ENCODE measurements at regions not wholly inside any gene's neighbourhood (a gene's known extent, or its start where the extent isn't known, plus 50 kb on each side); places are given as distances from the start of the nearest gene placed in this dataset.

DNA sequence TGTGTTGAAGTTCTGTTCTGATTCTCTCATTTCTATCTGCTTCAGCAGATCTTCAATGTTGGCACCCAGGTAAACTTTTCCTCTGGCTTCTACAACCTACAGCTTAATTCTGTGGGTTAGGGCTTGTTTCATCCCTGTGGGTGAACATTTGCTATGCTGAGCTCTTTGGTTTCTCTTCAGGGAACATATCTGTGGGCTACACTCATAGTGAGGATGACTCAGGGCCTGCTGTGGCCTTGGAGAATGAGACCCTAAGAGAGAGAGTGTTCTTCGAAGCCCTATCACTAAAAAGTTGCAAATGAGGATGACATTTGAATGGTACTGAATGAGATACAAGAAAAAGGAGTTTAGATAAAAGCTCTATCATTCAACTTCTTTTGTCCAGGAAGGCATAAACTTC, 346.2 kb upstream of the CBLB start:
- no peak overlapping the region for H3K4me3 ChIP-seq (replicated peaks; ENCODE audit: insufficient read depth, low read length)
- H3K27ac ChIP-seq (replicated peaks) = no peak overlapping the region
- DNase-seq (ENCODE audit: low read depth in 1 of 2, low spot score in 1 of 2) = no peak
- TF ChIP-seq, protein P1, sequence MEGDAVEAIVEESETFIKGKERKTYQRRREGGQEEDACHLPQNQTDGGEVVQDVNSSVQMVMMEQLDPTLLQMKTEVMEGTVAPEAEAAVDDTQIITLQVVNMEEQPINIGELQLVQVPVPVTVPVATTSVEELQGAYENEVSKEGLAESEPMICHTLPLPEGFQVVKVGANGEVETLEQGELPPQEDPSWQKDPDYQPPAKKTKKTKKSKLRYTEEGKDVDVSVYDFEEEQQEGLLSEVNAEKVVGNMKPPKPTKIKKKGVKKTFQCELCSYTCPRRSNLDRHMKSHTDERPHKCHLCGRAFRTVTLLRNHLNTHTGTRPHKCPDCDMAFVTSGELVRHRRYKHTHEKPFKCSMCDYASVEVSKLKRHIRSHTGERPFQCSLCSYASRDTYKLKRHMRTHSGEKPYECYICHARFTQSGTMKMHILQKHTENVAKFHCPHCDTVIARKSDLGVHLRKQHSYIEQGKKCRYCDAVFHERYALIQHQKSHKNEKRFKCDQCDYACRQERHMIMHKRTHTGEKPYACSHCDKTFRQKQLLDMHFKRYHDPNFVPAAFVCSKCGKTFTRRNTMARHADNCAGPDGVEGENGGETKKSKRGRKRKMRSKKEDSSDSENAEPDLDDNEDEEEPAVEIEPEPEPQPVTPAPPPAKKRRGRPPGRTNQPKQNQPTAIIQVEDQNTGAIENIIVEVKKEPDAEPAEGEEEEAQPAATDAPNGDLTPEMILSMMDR (IDR thresholded peaks at IDR 0.05; ENCODE audit: insufficient read depth, low read length) = no peak
- TF ChIP-seq POLR2AphosphoS5 (IDR thresholded peaks at IDR 0.05; ENCODE audit: low read depth) = no peak
- no peaks in the 10 kb centered on the region for H3K27me3 ChIP-seq (ENCODE audit: insufficient read depth, poor library complexity, severe bottlenecking)

DNA sequence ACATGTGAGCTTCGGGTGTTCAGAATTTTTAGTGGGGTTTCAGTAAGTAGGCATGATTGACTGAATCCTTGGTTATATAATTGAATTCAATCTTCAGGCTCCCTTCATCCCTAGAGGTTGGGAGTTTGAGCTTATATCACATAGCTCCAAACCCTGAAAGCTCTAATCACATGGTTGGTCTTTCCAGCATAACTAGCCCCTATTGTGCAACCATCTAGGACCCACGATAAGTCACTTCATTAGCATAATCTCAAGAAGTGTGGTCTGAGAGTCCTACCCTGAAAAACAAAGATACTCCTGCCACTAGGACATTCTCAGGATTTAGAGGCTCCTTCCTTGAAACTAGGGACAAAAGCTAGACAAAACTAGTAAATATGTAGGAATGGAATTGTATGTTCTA, 348.9 kb upstream of the CBLB start:
- DNase-seq (ENCODE audit: low read depth in 1 of 2, low spot score in 1 of 2) = no peak
- Histone ChIP-seq H3K4me3 (replicated peaks; ENCODE audit: insufficient read depth, low read length) (no peak overlapping the region), H3K27ac (replicated peaks) (no peak overlapping the region), H3K27me3 (ENCODE audit: insufficient read depth, poor library complexity, severe bottlenecking) (no peaks in the 10 kb centered on the region)
- no peak for TF ChIP-seq SPI1 (IDR thresholded peaks at IDR 0.05; ENCODE audit: borderline replicate concordance, low read depth)
- TF ChIP-seq, protein P2, sequence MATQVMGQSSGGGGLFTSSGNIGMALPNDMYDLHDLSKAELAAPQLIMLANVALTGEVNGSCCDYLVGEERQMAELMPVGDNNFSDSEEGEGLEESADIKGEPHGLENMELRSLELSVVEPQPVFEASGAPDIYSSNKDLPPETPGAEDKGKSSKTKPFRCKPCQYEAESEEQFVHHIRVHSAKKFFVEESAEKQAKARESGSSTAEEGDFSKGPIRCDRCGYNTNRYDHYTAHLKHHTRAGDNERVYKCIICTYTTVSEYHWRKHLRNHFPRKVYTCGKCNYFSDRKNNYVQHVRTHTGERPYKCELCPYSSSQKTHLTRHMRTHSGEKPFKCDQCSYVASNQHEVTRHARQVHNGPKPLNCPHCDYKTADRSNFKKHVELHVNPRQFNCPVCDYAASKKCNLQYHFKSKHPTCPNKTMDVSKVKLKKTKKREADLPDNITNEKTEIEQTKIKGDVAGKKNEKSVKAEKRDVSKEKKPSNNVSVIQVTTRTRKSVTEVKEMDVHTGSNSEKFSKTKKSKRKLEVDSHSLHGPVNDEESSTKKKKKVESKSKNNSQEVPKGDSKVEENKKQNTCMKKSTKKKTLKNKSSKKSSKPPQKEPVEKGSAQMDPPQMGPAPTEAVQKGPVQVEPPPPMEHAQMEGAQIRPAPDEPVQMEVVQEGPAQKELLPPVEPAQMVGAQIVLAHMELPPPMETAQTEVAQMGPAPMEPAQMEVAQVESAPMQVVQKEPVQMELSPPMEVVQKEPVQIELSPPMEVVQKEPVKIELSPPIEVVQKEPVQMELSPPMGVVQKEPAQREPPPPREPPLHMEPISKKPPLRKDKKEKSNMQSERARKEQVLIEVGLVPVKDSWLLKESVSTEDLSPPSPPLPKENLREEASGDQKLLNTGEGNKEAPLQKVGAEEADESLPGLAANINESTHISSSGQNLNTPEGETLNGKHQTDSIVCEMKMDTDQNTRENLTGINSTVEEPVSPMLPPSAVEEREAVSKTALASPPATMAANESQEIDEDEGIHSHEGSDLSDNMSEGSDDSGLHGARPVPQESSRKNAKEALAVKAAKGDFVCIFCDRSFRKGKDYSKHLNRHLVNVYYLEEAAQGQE (IDR thresholded peaks at IDR 0.05; ENCODE audit: insufficient replicate concordance, low read depth) = no peak
- TF ChIP-seq GABPA (IDR thresholded peaks at IDR 0.05; ENCODE audit: low read depth) = no peak
- TF ChIP-seq, protein P1 (IDR thresholded peaks at IDR 0.05; ENCODE audit: insufficient read depth, low read length) = no peak
- TF ChIP-seq POLR2AphosphoS5 (IDR thresholded peaks at IDR 0.05; ENCODE audit: low read depth) = no peak

DNA sequence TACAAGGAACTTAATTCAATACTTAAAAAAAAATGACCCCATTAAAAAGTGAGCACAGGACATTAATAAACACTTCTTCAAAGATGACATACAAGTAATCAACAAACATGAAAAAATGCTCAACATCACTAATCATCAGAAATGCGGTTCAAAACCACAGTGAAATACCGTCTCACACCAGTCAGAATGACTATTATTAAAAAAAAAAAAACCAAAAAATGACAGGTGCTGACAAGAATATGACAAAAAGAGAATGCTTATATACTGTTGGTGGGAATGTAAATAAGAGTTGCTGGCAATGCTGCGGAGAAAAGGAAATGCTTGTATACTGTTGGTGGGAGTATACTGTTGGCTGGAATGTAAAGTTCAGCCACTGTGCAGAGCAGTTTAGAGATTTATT, 358.3 kb upstream of the CBLB start:
- H3K27ac ChIP-seq (replicated peaks) = no peak overlapping the region
- TF ChIP-seq GABPA (IDR thresholded peaks at IDR 0.05; ENCODE audit: low read depth) (no peak), POLR2AphosphoS5 (IDR thresholded peaks at IDR 0.05; ENCODE audit: low read depth) (no peak), SPI1 (IDR thresholded peaks at IDR 0.05; ENCODE audit: borderline replicate concordance, low read depth) (no peak)
- TF ChIP-seq, protein P1 (IDR thresholded peaks at IDR 0.05; ENCODE audit: insufficient read depth, low read length) = no peak
- TF ChIP-seq, protein P2 (IDR thresholded peaks at IDR 0.05; ENCODE audit: insufficient replicate concordance, low read depth) = no peak
- no peak for DNase-seq (ENCODE audit: low read depth in 1 of 2, low spot score in 1 of 2)
- H3K4me3 ChIP-seq (replicated peaks; ENCODE audit: insufficient read depth, low read length) = no peak overlapping the region
- no peaks in the 10 kb centered on the region for H3K27me3 ChIP-seq (ENCODE audit: insufficient read depth, poor library complexity, severe bottlenecking)

DNA sequence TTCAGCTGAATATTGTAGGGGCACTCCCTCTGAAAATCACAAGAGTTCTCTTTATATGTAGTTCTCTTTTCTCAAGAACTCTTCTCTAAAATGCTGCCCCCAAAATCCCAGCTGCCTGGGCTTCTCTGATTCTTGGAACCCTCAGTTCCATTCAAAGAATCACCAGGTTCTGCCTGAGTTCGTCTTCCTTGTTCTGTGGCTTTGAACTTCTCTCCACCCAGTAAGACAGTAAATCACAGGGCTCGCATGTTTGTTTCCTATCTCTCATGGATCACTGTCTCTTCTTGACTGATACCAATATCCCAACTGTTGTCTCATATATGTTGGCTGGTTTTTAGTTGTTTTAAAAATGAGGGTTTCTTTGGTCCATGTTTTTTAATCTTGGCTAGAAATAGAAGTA, 359.5 kb upstream of the CBLB start:
- TF ChIP-seq, protein P1 (IDR thresholded peaks at IDR 0.05; ENCODE audit: insufficient read depth, low read length) = no peak
- TF ChIP-seq POLR2AphosphoS5 (IDR thresholded peaks at IDR 0.05; ENCODE audit: low read depth) = no peak
- TF ChIP-seq SPI1 (IDR thresholded peaks at IDR 0.05; ENCODE audit: borderline replicate concordance, low read depth) = no peak
- TF ChIP-seq, protein P2 (IDR thresholded peaks at IDR 0.05; ENCODE audit: insufficient replicate concordance, low read depth) = no peak
- no peak for TF ChIP-seq GABPA (IDR thresholded peaks at IDR 0.05; ENCODE audit: low read depth)
- Histone ChIP-seq H3K27ac (replicated peaks) (no peak overlapping the region), H3K4me3 (replicated peaks; ENCODE audit: insufficient read depth, low read length) (no peak overlapping the region), H3K27me3 (ENCODE audit: insufficient read depth, poor library complexity, severe bottlenecking) (no peaks in the 10 kb centered on the region)
- DNase-seq (ENCODE audit: low read depth in 1 of 2, low spot score in 1 of 2) = no peak

Measured in HL-60 (cell line).